Activated CD4-positive, alpha-beta T cell treated with anti-CD3 and anti-CD28 coated beads, Interleukin-2, amount 10 ng/mL, durations not matched to agents 7 days and 5 days (primary cell): ENCODE measurements at regions not wholly inside any gene's neighbourhood (a gene's known extent, or its start where the extent isn't known, plus 50 kb on each side); places are given as distances from the start of the nearest gene placed in this dataset.
"Not testable (repeated sequence)": the region's sequence is repeated elsewhere in the genome, so short reads cannot be mapped to it uniquely, and the experiment has no call there.

Experiments used
- CTCF ChIA-PET: fragments of 350-600 bp; sonication (Branson Sonifier 250); formaldehyde crosslinking; loops from one replicate; lab custom pipeline; 2021; ENCODE audit warnings: antibody characterized with exemption; lab: Charles Lee
- POLR2A ChIA-PET: fragments of 350-600 bp; sonication (Branson Sonifier 250); formaldehyde crosslinking; loops from one replicate; lab custom pipeline; 2021; ENCODE audit warnings: antibody characterized with exemption; lab: Charles Lee
- DNase-seq: peaks from one replicate; pipeline ENCODE4 v3.0.0-alpha.2; 2020
- H3K27ac Mint-ChIP-seq: one replicate; pipeline ENCODE4 v1.8.0; 2021; ENCODE audit warnings: mild to moderate bottlenecking, moderate library complexity, mixed read lengths
- H3K27me3 Mint-ChIP-seq: one replicate; pipeline ENCODE4 v1.8.0; 2021; ENCODE audit warnings: mixed read lengths
- H3K36me3 Mint-ChIP-seq: one replicate; pipeline ENCODE4 v1.8.0; 2021; ENCODE audit warnings: low read depth, mixed read lengths
- H3K4me1 Mint-ChIP-seq: one replicate; pipeline ENCODE4 v1.8.0; 2021; ENCODE audit warnings: mixed read lengths
- H3K4me3 Mint-ChIP-seq: one replicate; pipeline ENCODE4 v1.8.0; 2021; ENCODE audit warnings: mild to moderate bottlenecking, moderate library complexity, mixed read lengths
- H3K9me3 Mint-ChIP-seq: one replicate; pipeline ENCODE4 v1.8.0; 2021; ENCODE audit warnings: mixed read lengths

- H3K4me1 Mint-ChIP-seq, result no peaks in the 10 kb centered on the region
- peaks cover 4% of the 10 kb centered on the region for H3K9me3 Mint-ChIP-seq
- DNase-seq, result no peak
- no peaks in the 10 kb centered on the region for H3K36me3 Mint-ChIP-seq
- CTCF ChIA-PET, result no interaction called here
- H3K4me3 Mint-ChIP-seq, result no peak overlapping the region
- no peak overlapping the region for H3K27ac Mint-ChIP-seq
- H3K27me3 Mint-ChIP-seq, result no peaks in the 10 kb centered on the region
- POLR2A ChIA-PET, result no interaction called here
Measured at GRCh38 chr5:25301836-25302235, 657.1 kb upstream of the CDH10 start.

GRCh38 chr5:25295067-25295466 lies 650.3 kb upstream of the CDH10 start:
- Mint-ChIP-seq H3K36me3 (no peaks in the 10 kb centered on the region), H3K27me3 (no peaks in the 10 kb centered on the region), H3K4me3 (no peak overlapping the region), H3K4me1 (no peaks in the 10 kb centered on the region), H3K9me3 (peaks cover 17% of the 10 kb centered on the region), H3K27ac (no peak overlapping the region)
- POLR2A ChIA-PET, result no interaction called here
- no peak for DNase-seq
- CTCF ChIA-PET, result no interaction called here

- H3K4me1 Mint-ChIP-seq, H3K36me3 Mint-ChIP-seq, H3K4me3 Mint-ChIP-seq, H3K27me3 Mint-ChIP-seq, H3K27ac Mint-ChIP-seq, CTCF ChIA-PET, DNase-seq, POLR2A ChIA-PET: not testable (repeated sequence)
- H3K9me3 Mint-ChIP-seq, result peaks cover 20% of the 10 kb centered on the region
Measured at GRCh38 chr5:25289766-25290165, 645.0 kb upstream of the CDH10 start.

GRCh38 chr5:25286319-25286718 lies 641.5 kb upstream of the CDH10 start:
- ChIA-PET CTCF (no interaction called here), POLR2A (no interaction called here)
- H3K4me3 Mint-ChIP-seq, result no peak overlapping the region
- no peak overlapping the region for H3K27ac Mint-ChIP-seq
- no peaks in the 10 kb centered on the region for H3K27me3 Mint-ChIP-seq
- peaks cover 12% of the 10 kb centered on the region for H3K9me3 Mint-ChIP-seq
- no peaks in the 10 kb centered on the region for H3K36me3 Mint-ChIP-seq
- DNase-seq, result no peak
- no peaks in the 10 kb centered on the region for H3K4me1 Mint-ChIP-seq

- Mint-ChIP-seq H3K27me3 (no peaks in the 10 kb centered on the region), H3K4me1 (no peaks in the 10 kb centered on the region), H3K27ac (no peak overlapping the region), H3K36me3 (no peaks in the 10 kb centered on the region), H3K4me3 (no peak overlapping the region), H3K9me3 (peaks cover 8% of the 10 kb centered on the region)
- POLR2A ChIA-PET, result no interaction called here
- no peak for DNase-seq
- CTCF ChIA-PET, result no interaction called here
Measured at GRCh38 chr5:25285136-25285535, 640.4 kb upstream of the CDH10 start.

GRCh38 chr5:25263507-25263906 lies 618.7 kb upstream of the CDH10 start:
- POLR2A ChIA-PET, H3K4me1 Mint-ChIP-seq, H3K27me3 Mint-ChIP-seq, H3K4me3 Mint-ChIP-seq, H3K36me3 Mint-ChIP-seq, H3K27ac Mint-ChIP-seq, DNase-seq, CTCF ChIA-PET: not testable (repeated sequence)
- peaks cover 15% of the 10 kb centered on the region for H3K9me3 Mint-ChIP-seq

GRCh38 chr5:25262221-25262620 lies 617.4 kb upstream of the CDH10 start:
- H3K9me3 Mint-ChIP-seq, result peaks cover 10% of the 10 kb centered on the region
- H3K27me3 Mint-ChIP-seq, result no peaks in the 10 kb centered on the region
- ChIA-PET CTCF (no interaction called here), POLR2A (no interaction called here)
- H3K4me3 Mint-ChIP-seq, result no peak overlapping the region
- no peaks in the 10 kb centered on the region for H3K4me1 Mint-ChIP-seq
- H3K36me3 Mint-ChIP-seq, result no peaks in the 10 kb centered on the region
- H3K27ac Mint-ChIP-seq, result no peak overlapping the region
- no peak for DNase-seq

- Mint-ChIP-seq H3K4me1 (no peaks in the 10 kb centered on the region), H3K27ac (no peak overlapping the region), H3K9me3 (peaks cover 9% of the 10 kb centered on the region), H3K4me3 (no peak overlapping the region), H3K36me3 (no peaks in the 10 kb centered on the region), H3K27me3 (no peaks in the 10 kb centered on the region)
- no peak for DNase-seq
- ChIA-PET CTCF (no interaction called here), POLR2A (no interaction called here)
Measured at GRCh38 chr5:25255128-25255527, 610.4 kb upstream of the CDH10 start.

- H3K27ac Mint-ChIP-seq, result no peak overlapping the region
- H3K4me1 Mint-ChIP-seq, result no peaks in the 10 kb centered on the region
- DNase-seq, result no peak
- no peaks in the 10 kb centered on the region for H3K36me3 Mint-ChIP-seq
- ChIA-PET POLR2A (no interaction called here), CTCF (no interaction called here)
- no peaks in the 10 kb centered on the region for H3K27me3 Mint-ChIP-seq
- H3K9me3 Mint-ChIP-seq, result peaks cover 12% of the 10 kb centered on the region
- no peak overlapping the region for H3K4me3 Mint-ChIP-seq
Measured at GRCh38 chr5:25241981-25242380, 597.2 kb upstream of the CDH10 start.

- H3K36me3 Mint-ChIP-seq, POLR2A ChIA-PET, DNase-seq, H3K27me3 Mint-ChIP-seq, H3K4me1 Mint-ChIP-seq, CTCF ChIA-PET, H3K4me3 Mint-ChIP-seq, H3K27ac Mint-ChIP-seq: not testable (repeated sequence)
- H3K9me3 Mint-ChIP-seq, result peaks cover 12% of the 10 kb centered on the region
Measured at GRCh38 chr5:25238720-25239119, 593.9 kb upstream of the CDH10 start.

- Mint-ChIP-seq H3K27me3 (no peaks in the 10 kb centered on the region), H3K9me3 (peaks cover 4% of the 10 kb centered on the region), H3K36me3 (no peaks in the 10 kb centered on the region), H3K4me1 (no peaks in the 10 kb centered on the region), H3K4me3 (no peak overlapping the region), H3K27ac (no peak overlapping the region)
- DNase-seq, result no peak
- ChIA-PET CTCF (no interaction called here), POLR2A (no interaction called here)
Measured at GRCh38 chr5:25224316-25224982, 579.7 kb upstream of the CDH10 start.

- H3K27me3 Mint-ChIP-seq, H3K4me3 Mint-ChIP-seq, H3K9me3 Mint-ChIP-seq, H3K27ac Mint-ChIP-seq, CTCF ChIA-PET, POLR2A ChIA-PET, DNase-seq, H3K4me1 Mint-ChIP-seq, H3K36me3 Mint-ChIP-seq: not testable (repeated sequence)
Measured at GRCh38 chr5:25199902-25200301, 555.1 kb upstream of the CDH10 start.

GRCh38 chr5:25190521-25191000 lies 545.8 kb upstream of the CDH10 start:
- ChIA-PET POLR2A (no interaction called here), CTCF (no interaction called here)
- Mint-ChIP-seq H3K36me3 (no peaks in the 10 kb centered on the region), H3K27ac (no peak overlapping the region), H3K4me3 (no peak overlapping the region), H3K27me3 (no peaks in the 10 kb centered on the region), H3K9me3 (peaks cover 8% of the 10 kb centered on the region), H3K4me1 (no peaks in the 10 kb centered on the region)
- DNase-seq, result no peak

- Mint-ChIP-seq H3K27me3 (no peaks in the 10 kb centered on the region), H3K36me3 (no peaks in the 10 kb centered on the region), H3K4me3 (no peak overlapping the region), H3K27ac (no peak overlapping the region), H3K9me3 (peaks cover 28% of the 10 kb centered on the region), H3K4me1 (no peaks in the 10 kb centered on the region)
- no peak for DNase-seq
- CTCF ChIA-PET, result no interaction called here
- POLR2A ChIA-PET, result no interaction called here
Measured at GRCh38 chr5:25181249-25181648, 536.5 kb upstream of the CDH10 start.
